ENCODE measurements at regions not wholly inside any gene's neighbourhood (a gene's known extent, or its start where the extent isn't known, plus 50 kb on each side); places are given as distances from the start of the nearest gene placed in this dataset.

GRCh38 chr22:44603767-44604166, 98.2 kb upstream of the PRR5 start:
- no peaks in the 10 kb centered on the region for H3K4me1 Mint-ChIP-seq (ENCODE audit: low read depth)
- peaks cover 25% of the 10 kb centered on the region for H3K27me3 Mint-ChIP-seq
- no peak overlapping the region for H3K4me3 Mint-ChIP-seq (ENCODE audit: low read depth)
- no peaks in the 10 kb centered on the region for H3K9me3 Mint-ChIP-seq (ENCODE audit: low read depth)
- no peaks in the 10 kb centered on the region for H3K36me3 Mint-ChIP-seq (ENCODE audit: insufficient read depth)
- no peak for TF ChIP-seq CTCF (IDR thresholded peaks at IDR 0.05; ENCODE audit: unreplicated experiment)
- no peak for DNase-seq (ENCODE audit: low spot score, unreplicated experiment)
- no peak overlapping the region for H3K27ac Mint-ChIP-seq

- no peak for TF ChIP-seq CTCF (IDR thresholded peaks at IDR 0.05; ENCODE audit: unreplicated experiment)
- H3K27me3 Mint-ChIP-seq, result peaks cover 22% of the 10 kb centered on the region
- no peaks in the 10 kb centered on the region for H3K9me3 Mint-ChIP-seq (ENCODE audit: low read depth)
- H3K4me1 Mint-ChIP-seq (ENCODE audit: low read depth), result peaks cover 4% of the 10 kb centered on the region
- DNase-seq (ENCODE audit: low spot score, unreplicated experiment), result no peak
- H3K27ac Mint-ChIP-seq, result no peak overlapping the region
- H3K36me3 Mint-ChIP-seq (ENCODE audit: insufficient read depth), result no peaks in the 10 kb centered on the region
- no peak overlapping the region for H3K4me3 Mint-ChIP-seq (ENCODE audit: low read depth)
These were observed 100.3 kb upstream of the PRR5 start for GRCh38 chr22:44601725-44602124.

GRCh38 chr22:44601189-44601588, 100.8 kb upstream of the PRR5 start:
- Mint-ChIP-seq H3K4me1 (ENCODE audit: low read depth) (peaks cover 6% of the 10 kb centered on the region), H3K27me3 (peaks cover 23% of the 10 kb centered on the region), H3K9me3 (ENCODE audit: low read depth) (no peaks in the 10 kb centered on the region), H3K36me3 (ENCODE audit: insufficient read depth) (no peaks in the 10 kb centered on the region), H3K27ac (no peak overlapping the region), H3K4me3 (ENCODE audit: low read depth) (no peak overlapping the region)
- DNase-seq (ENCODE audit: low spot score, unreplicated experiment), result no peak
- TF ChIP-seq CTCF (IDR thresholded peaks at IDR 0.05; ENCODE audit: unreplicated experiment), result no peak

- DNase-seq (ENCODE audit: low spot score, unreplicated experiment), result no peak
- no peak for TF ChIP-seq CTCF (IDR thresholded peaks at IDR 0.05; ENCODE audit: unreplicated experiment)
- Mint-ChIP-seq H3K9me3 (ENCODE audit: low read depth) (no peaks in the 10 kb centered on the region), H3K4me3 (ENCODE audit: low read depth) (no peak overlapping the region), H3K27me3 (peaks cover 20% of the 10 kb centered on the region), H3K27ac (no peak overlapping the region), H3K4me1 (ENCODE audit: low read depth) (peaks cover 10% of the 10 kb centered on the region), H3K36me3 (ENCODE audit: insufficient read depth) (no peaks in the 10 kb centered on the region)
These were observed 101.7 kb upstream of the PRR5 start for GRCh38 chr22:44600207-44600785.

GRCh38 chr22:44599500-44600140, 101.6 kb upstream of the RTL6 start:
- Mint-ChIP-seq H3K4me1 (ENCODE audit: low read depth) (peaks cover 14% of the 10 kb centered on the region), H3K4me3 (ENCODE audit: low read depth) (no peak overlapping the region), H3K36me3 (ENCODE audit: insufficient read depth) (no peaks in the 10 kb centered on the region), H3K27me3 (peaks cover 22% of the 10 kb centered on the region), H3K9me3 (ENCODE audit: low read depth) (no peaks in the 10 kb centered on the region), H3K27ac (no peak overlapping the region)
- no peak for DNase-seq (ENCODE audit: low spot score, unreplicated experiment)
- TF ChIP-seq CTCF (IDR thresholded peaks at IDR 0.05; ENCODE audit: unreplicated experiment), result no peak
